Upper lobe of left lung (tissue), 4 donors: ENCODE measurements at regions not wholly inside any gene's neighbourhood (a gene's known extent, or its start where the extent isn't known, plus 50 kb on each side); places are given as distances from the start of the nearest gene placed in this dataset.

ENCODE experiments used
- POLR2A ChIP-seq, 4 donors: fragments of 450-650 bp; IDR thresholded peaks; one replicate each; pipeline ENCODE4 v1.5.1; 2016 to 2017; ENCODE audit warnings: antibody characterized with exemption in 4 of 4, mild to moderate bottlenecking in 2 of 4
- TF ChIP-seq, protein P1 (sequence below), 6 experiments: fragments of 450-650 bp in 4 of 6; fragments of 200-600 bp in 2 of 6; sonication (generic) in 2 of 6; IDR thresholded peaks; one replicate each; pipeline ENCODE4 v1.5.1; 2016 to 2019; ENCODE audit warnings: antibody characterized with exemption in 6 of 6

DNA sequence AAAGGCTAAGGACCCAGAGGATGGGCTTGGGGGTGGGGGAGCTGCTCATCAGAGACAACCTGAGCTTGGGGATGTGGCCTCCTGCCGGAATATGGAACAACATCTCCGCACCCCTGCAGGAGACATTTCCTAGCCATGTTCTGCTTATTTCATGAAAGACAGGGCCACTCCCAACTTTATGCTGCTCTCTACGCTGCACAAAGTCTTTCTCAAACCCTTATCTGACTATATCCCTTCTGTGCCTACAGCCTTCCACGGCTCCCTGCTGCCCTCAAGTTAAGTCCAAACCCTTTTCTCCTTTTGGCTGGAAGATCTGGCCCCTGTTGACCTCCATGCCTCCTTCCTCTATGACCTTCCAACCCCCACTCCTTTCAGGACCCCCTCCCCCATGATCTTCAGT lies 562.0 kb downstream of the MN1 start:
- TF ChIP-seq POLR2A (IDR thresholded peaks at IDR 0.05) = no peak
- TF ChIP-seq, protein P1, sequence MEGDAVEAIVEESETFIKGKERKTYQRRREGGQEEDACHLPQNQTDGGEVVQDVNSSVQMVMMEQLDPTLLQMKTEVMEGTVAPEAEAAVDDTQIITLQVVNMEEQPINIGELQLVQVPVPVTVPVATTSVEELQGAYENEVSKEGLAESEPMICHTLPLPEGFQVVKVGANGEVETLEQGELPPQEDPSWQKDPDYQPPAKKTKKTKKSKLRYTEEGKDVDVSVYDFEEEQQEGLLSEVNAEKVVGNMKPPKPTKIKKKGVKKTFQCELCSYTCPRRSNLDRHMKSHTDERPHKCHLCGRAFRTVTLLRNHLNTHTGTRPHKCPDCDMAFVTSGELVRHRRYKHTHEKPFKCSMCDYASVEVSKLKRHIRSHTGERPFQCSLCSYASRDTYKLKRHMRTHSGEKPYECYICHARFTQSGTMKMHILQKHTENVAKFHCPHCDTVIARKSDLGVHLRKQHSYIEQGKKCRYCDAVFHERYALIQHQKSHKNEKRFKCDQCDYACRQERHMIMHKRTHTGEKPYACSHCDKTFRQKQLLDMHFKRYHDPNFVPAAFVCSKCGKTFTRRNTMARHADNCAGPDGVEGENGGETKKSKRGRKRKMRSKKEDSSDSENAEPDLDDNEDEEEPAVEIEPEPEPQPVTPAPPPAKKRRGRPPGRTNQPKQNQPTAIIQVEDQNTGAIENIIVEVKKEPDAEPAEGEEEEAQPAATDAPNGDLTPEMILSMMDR (IDR thresholded peaks at IDR 0.05) = no peak
